Tibial artery (tissue), 4 donors: ENCODE measurements at regions not wholly inside any gene's neighbourhood (a gene's known extent, or its start where the extent isn't known, plus 50 kb on each side); places are given as distances from the start of the nearest gene placed in this dataset.

Source experiments
- DNase-seq, 2 donors: peaks; one replicate each; pipeline ENCODE4 v3.0.0-alpha.2; 2019
- H3K27ac ChIP-seq, 2 donors: fragments of 200-600 bp; sonication (generic) in 1 of 2; 1 replicate in 1 of 2; 2 replicates in 1 of 2; pipeline ENCODE4 v1.5.1; 2018 to 2019; ENCODE audit warnings: mild to moderate bottlenecking in 1 of 2
- H3K27me3 ChIP-seq, 2 donors: fragments of 200-600 bp; sonication (generic) in 1 of 2; one replicate each; pipeline versions ENCODE4 v1.5.1 to v1.6.0; 2016 to 2019
- H3K36me3 ChIP-seq, 3 donors: fragments of 200-600 bp; sonication (generic) in 2 of 3; one replicate each; pipeline ENCODE4 v1.5.1; 2016 to 2019; ENCODE audit warnings: mild to moderate bottlenecking in 2 of 3
- H3K4me1 ChIP-seq, 4 donors: fragments of 200-600 bp; sonication (generic) in 2 of 4; 1 replicate in 3 of 4; 2 replicates in 1 of 4; pipeline ENCODE4 v1.5.1; 2016 to 2019
- H3K4me3 ChIP-seq, 2 donors: fragments of 200-600 bp; sonication (generic) in 1 of 2; 1 replicate in 1 of 2; 2 replicates in 1 of 2; pipeline ENCODE4 v1.5.1; 2018 to 2019; ENCODE audit warnings: mild to moderate bottlenecking in 2 of 2
- H3K9me3 ChIP-seq, 3 donors: fragments of 200-600 bp; sonication (generic) in 1 of 3; one replicate each; pipeline ENCODE4 v1.5.1; 2016 to 2019
- CTCF ChIP-seq, 2 experiments: fragments of 200-600 bp in 1 of 2; fragments of 450-650 bp in 1 of 2; IDR thresholded peaks; one replicate each; pipeline ENCODE4 v1.5.1; 2017 to 2019; ENCODE audit warnings: antibody characterized with exemption in 2 of 2, mild to moderate bottlenecking in 1 of 2, moderate library complexity in 1 of 2
- intact Hi-C: fragments of 100-400 bp; cut with DNase I; formaldehyde crosslinking; loops from one replicate; pipeline ENCODE4 v1.15.0; 2023; ENCODE audit warnings: low total_unique reads

- no peaks in the 10 kb centered on the region for H3K4me1 ChIP-seq
- DNase-seq = no peak
- TF ChIP-seq CTCF (IDR thresholded peaks at IDR 0.05) = no peak
Observed at GRCh38 chr9:89774858-89775370, 170.1 kb downstream of the GADD45G start.

GRCh38 chr9:89775641-89776040 lies 170.8 kb downstream of the GADD45G start:
- intact Hi-C loops = no loop called here
- H3K9me3 ChIP-seq = no peaks in the 10 kb centered on the region

More at GRCh38 chr9:89774858-89775370, 170.1 kb downstream of the GADD45G start:
- no peaks in the 10 kb centered on the region for H3K9me3 ChIP-seq
- no peak overlapping the region for H3K4me3 ChIP-seq
- no peaks in the 10 kb centered on the region for H3K36me3 ChIP-seq
- intact Hi-C loops = no loop called here
- H3K27ac ChIP-seq = no peak overlapping the region
- H3K27me3 ChIP-seq = peaks cover 0 to 17% of the 10 kb centered on the region in 2 donors

GRCh38 chr9:89776795-89777525 lies 172.1 kb downstream of the GADD45G start:
- H3K9me3 ChIP-seq = no peaks in the 10 kb centered on the region
- no peaks in the 10 kb centered on the region for H3K4me1 ChIP-seq
- no peaks in the 10 kb centered on the region for H3K36me3 ChIP-seq
- intact Hi-C loops = no loop called here
- peaks cover 0 to 17% of the 10 kb centered on the region in 2 donors for H3K27me3 ChIP-seq
- no peak overlapping the region for H3K27ac ChIP-seq
- TF ChIP-seq CTCF (IDR thresholded peaks at IDR 0.05) = no peak
- no peak for DNase-seq
- no peak overlapping the region for H3K4me3 ChIP-seq

More at GRCh38 chr9:89775641-89776040, 170.8 kb downstream of the GADD45G start:
- H3K36me3 ChIP-seq = no peaks in the 10 kb centered on the region
- H3K4me3 ChIP-seq = no peak overlapping the region
- DNase-seq = no peak
- H3K27ac ChIP-seq = no peak overlapping the region
- H3K4me1 ChIP-seq = no peaks in the 10 kb centered on the region
- TF ChIP-seq CTCF (IDR thresholded peaks at IDR 0.05) = no peak
- peaks cover 0 to 17% of the 10 kb centered on the region in 2 donors for H3K27me3 ChIP-seq

- no peaks in the 10 kb centered on the region for H3K4me1 ChIP-seq
- no peak for TF ChIP-seq CTCF (IDR thresholded peaks at IDR 0.05)
- intact Hi-C loops = no loop called here
- no peaks in the 10 kb centered on the region for H3K9me3 ChIP-seq
- peaks cover 0 to 17% of the 10 kb centered on the region in 2 donors for H3K27me3 ChIP-seq
- H3K36me3 ChIP-seq = no peaks in the 10 kb centered on the region
- DNase-seq = no peak
- H3K4me3 ChIP-seq = no peak overlapping the region
- H3K27ac ChIP-seq = no peak overlapping the region
Observed at GRCh38 chr9:89777544-89777943, 172.7 kb downstream of the GADD45G start.

- no peak for DNase-seq
- intact Hi-C loops = no loop called here
- H3K27ac ChIP-seq = no peak overlapping the region
Observed at GRCh38 chr9:89778100-89779090, 173.6 kb downstream of the GADD45G start.

More at GRCh38 chr9:89778100-89779090, 173.6 kb downstream of the GADD45G start:
- no peak for TF ChIP-seq CTCF (IDR thresholded peaks at IDR 0.05)
- Histone ChIP-seq H3K4me1 (no peaks in the 10 kb centered on the region), H3K36me3 (no peaks in the 10 kb centered on the region), H3K27me3 (peaks cover 0 to 17% of the 10 kb centered on the region in 2 donors), H3K4me3 (no peak overlapping the region), H3K9me3 (no peaks in the 10 kb centered on the region)
